ENCODE measurements at regions not wholly inside any gene's neighbourhood (a gene's known extent, or its start where the extent isn't known, plus 50 kb on each side); places are given as distances from the start of the nearest gene placed in this dataset.

GRCh38 chr9:11551106-11551505 is 938.3 kb upstream of the PTPRD start:
- no peak for DNase-seq (ENCODE audit: low spot score)
- H3K27ac ChIP-seq (ENCODE audit: low read depth, low read length, poor library complexity, severe bottlenecking), result no peak overlapping the region
- intact Hi-C loops (cut with micrococcal nuclease; ENCODE audit: unreplicated experiment), result no loop called here
- H3K9me3 ChIP-seq (ENCODE audit: low read depth, low read length, poor library complexity, severe bottlenecking), result no peaks in the 10 kb centered on the region
- no peaks in the 10 kb centered on the region for H3K27me3 ChIP-seq (replicated peaks; ENCODE audit: insufficient read depth, low read depth, low read length, poor library complexity)
- TF ChIP-seq EZH2 (IDR thresholded peaks at IDR 0.05; ENCODE audit: borderline replicate concordance, low read depth, low read length, poor library complexity, severe bottlenecking), result no peak
- TF ChIP-seq CTCF (conservative IDR thresholded peaks at IDR 0.05; ENCODE audit: low read depth, low read length), result no peak
- ChIA-PET CTCF (no interaction called here), POLR2A (ENCODE audit: low non-redundant PET) (no interaction called here)
- H3K4me3 ChIP-seq (ENCODE audit: low read depth, low read length, poor library complexity, severe bottlenecking), result no peak overlapping the region
- BruUV-seq (replicated peaks), result no TSS peak
- no peaks in the 10 kb centered on the region for H3K36me3 ChIP-seq (ENCODE audit: insufficient read depth, low read length, poor library complexity, severe bottlenecking)
- no peaks in the 10 kb centered on the region for H3K4me1 ChIP-seq (ENCODE audit: insufficient read depth, low read length, poor library complexity, severe bottlenecking)

- CTCF ChIA-PET, result no interaction called here
- Histone ChIP-seq H3K36me3 (ENCODE audit: insufficient read depth, low read length, poor library complexity, severe bottlenecking) (no peaks in the 10 kb centered on the region), H3K4me3 (ENCODE audit: low read depth, low read length, poor library complexity, severe bottlenecking) (no peak overlapping the region), H3K9me3 (ENCODE audit: low read depth, low read length, poor library complexity, severe bottlenecking) (no peaks in the 10 kb centered on the region), H3K27me3 (replicated peaks; ENCODE audit: insufficient read depth, low read depth, low read length, poor library complexity) (no peaks in the 10 kb centered on the region), H3K27ac (ENCODE audit: low read depth, low read length, poor library complexity, severe bottlenecking) (no peak overlapping the region), H3K4me1 (ENCODE audit: insufficient read depth, low read length, poor library complexity, severe bottlenecking) (no peaks in the 10 kb centered on the region)
- POLR2A ChIA-PET (ENCODE audit: low non-redundant PET), result no interaction called here
- BruUV-seq (replicated peaks), result no TSS peak
- intact Hi-C loops (cut with micrococcal nuclease; ENCODE audit: unreplicated experiment), result no loop called here
- TF ChIP-seq EZH2 (IDR thresholded peaks at IDR 0.05; ENCODE audit: borderline replicate concordance, low read depth, low read length, poor library complexity, severe bottlenecking), result no peak
- TF ChIP-seq CTCF (conservative IDR thresholded peaks at IDR 0.05; ENCODE audit: low read depth, low read length), result no peak
- no peak for DNase-seq (ENCODE audit: low spot score)
Measured at GRCh38 chr9:11558043-11558442, 945.2 kb upstream of the PTPRD start.

GRCh38 chr9:11559001-11559776 is 946.4 kb upstream of the PTPRD start:
- no peak for TF ChIP-seq CTCF (conservative IDR thresholded peaks at IDR 0.05; ENCODE audit: low read depth, low read length)
- no peak for TF ChIP-seq EZH2 (IDR thresholded peaks at IDR 0.05; ENCODE audit: borderline replicate concordance, low read depth, low read length, poor library complexity, severe bottlenecking)
- Histone ChIP-seq H3K4me3 (ENCODE audit: low read depth, low read length, poor library complexity, severe bottlenecking) (no peak overlapping the region), H3K4me1 (ENCODE audit: insufficient read depth, low read length, poor library complexity, severe bottlenecking) (no peaks in the 10 kb centered on the region), H3K36me3 (ENCODE audit: insufficient read depth, low read length, poor library complexity, severe bottlenecking) (no peaks in the 10 kb centered on the region), H3K27me3 (replicated peaks; ENCODE audit: insufficient read depth, low read depth, low read length, poor library complexity) (no peaks in the 10 kb centered on the region), H3K27ac (ENCODE audit: low read depth, low read length, poor library complexity, severe bottlenecking) (no peak overlapping the region), H3K9me3 (ENCODE audit: low read depth, low read length, poor library complexity, severe bottlenecking) (peaks cover 6% of the 10 kb centered on the region)
- intact Hi-C loops (cut with micrococcal nuclease; ENCODE audit: unreplicated experiment), result no loop called here
- no TSS peak for BruUV-seq (replicated peaks)
- DNase-seq (ENCODE audit: low spot score), result no peak
- POLR2A ChIA-PET (ENCODE audit: low non-redundant PET), result no interaction called here
- CTCF ChIA-PET, result interaction anchor here (0.6 kb wide), 1 partner anchor 793 kb away, joined by 6 read pairs; no protein-coding TSS in a partner anchor
